ENCODE measurements at regions not wholly inside any gene's neighbourhood (a gene's known extent, or its start where the extent isn't known, plus 50 kb on each side); places are given as distances from the start of the nearest gene placed in this dataset.

GRCh38 chr7:54483523-54483922 is 58.7 kb upstream of the VSTM2A start:
- no peak for TF ChIP-seq CTCF (IDR thresholded peaks at IDR 0.05)
- TF ChIP-seq POLR2A (IDR thresholded peaks at IDR 0.05), result no peak

All from adrenal gland (tissue), 5 donors.